ENCODE measurements at regions not wholly inside any gene's neighbourhood (a gene's known extent, or its start where the extent isn't known, plus 50 kb on each side); places are given as distances from the start of the nearest gene placed in this dataset.

DNA sequence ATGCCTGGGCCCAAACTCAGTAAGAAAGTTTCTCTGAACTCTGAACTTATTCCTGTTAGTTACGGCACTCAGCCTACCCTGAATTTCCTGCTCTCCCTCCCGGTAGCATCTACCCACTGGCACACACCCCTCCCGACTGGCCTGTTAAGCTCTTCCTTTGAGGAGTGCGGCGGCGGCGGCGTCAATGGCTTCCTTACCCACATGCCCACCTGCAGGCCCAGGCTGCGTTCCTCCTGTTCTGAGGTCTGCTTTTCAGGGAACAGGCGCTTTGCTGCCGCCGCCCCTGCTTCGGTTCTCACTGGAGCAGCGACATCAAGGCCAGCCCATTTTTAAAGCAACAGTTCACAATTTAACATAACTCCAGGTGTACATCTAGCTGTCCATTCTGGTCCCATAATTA lies 432.4 kb downstream of the DCDC2C start:
- H3K36me3 Mint-ChIP-seq (ENCODE audit: unreplicated experiment) = no peaks in the 10 kb centered on the region
- no peak overlapping the region for H3K27ac Mint-ChIP-seq (ENCODE audit: unreplicated experiment)
- TF ChIP-seq, protein P1, sequence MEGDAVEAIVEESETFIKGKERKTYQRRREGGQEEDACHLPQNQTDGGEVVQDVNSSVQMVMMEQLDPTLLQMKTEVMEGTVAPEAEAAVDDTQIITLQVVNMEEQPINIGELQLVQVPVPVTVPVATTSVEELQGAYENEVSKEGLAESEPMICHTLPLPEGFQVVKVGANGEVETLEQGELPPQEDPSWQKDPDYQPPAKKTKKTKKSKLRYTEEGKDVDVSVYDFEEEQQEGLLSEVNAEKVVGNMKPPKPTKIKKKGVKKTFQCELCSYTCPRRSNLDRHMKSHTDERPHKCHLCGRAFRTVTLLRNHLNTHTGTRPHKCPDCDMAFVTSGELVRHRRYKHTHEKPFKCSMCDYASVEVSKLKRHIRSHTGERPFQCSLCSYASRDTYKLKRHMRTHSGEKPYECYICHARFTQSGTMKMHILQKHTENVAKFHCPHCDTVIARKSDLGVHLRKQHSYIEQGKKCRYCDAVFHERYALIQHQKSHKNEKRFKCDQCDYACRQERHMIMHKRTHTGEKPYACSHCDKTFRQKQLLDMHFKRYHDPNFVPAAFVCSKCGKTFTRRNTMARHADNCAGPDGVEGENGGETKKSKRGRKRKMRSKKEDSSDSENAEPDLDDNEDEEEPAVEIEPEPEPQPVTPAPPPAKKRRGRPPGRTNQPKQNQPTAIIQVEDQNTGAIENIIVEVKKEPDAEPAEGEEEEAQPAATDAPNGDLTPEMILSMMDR (IDR thresholded peaks at IDR 0.05) = no peak
- no peak overlapping the region for H3K4me3 Mint-ChIP-seq (ENCODE audit: unreplicated experiment)
- no peaks in the 10 kb centered on the region for H3K27me3 Mint-ChIP-seq (ENCODE audit: unreplicated experiment)
- DNase-seq (ENCODE audit: extremely low spot score, unreplicated experiment) = no peak
- H3K9me3 Mint-ChIP-seq (ENCODE audit: unreplicated experiment) = peaks cover 20% of the 10 kb centered on the region
- peaks cover 44% of the 10 kb centered on the region for H3K4me1 Mint-ChIP-seq (ENCODE audit: unreplicated experiment)

DNA sequence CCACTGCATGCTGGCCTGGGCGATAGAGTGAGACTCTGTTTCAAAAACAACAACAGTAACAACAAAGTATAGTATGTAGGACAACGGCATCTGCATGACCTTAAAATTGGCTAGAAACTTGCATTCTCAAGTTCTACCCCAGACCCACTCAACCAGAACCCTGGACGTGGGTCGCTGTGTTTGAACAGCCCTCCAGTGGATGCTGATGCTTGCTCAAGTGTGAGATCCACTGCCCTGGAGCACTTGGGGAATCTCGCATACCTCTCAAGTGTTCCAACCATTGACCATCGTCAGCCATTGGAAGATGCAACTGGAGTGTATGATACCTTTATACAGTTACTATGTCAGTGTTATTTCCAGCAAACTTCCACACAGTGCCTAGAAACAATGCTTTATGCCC lies 435.9 kb downstream of the DCDC2C start:
- Mint-ChIP-seq H3K36me3 (ENCODE audit: unreplicated experiment) (no peaks in the 10 kb centered on the region), H3K4me1 (ENCODE audit: unreplicated experiment) (peaks cover 45% of the 10 kb centered on the region), H3K27me3 (ENCODE audit: unreplicated experiment) (no peaks in the 10 kb centered on the region), H3K9me3 (ENCODE audit: unreplicated experiment) (peaks cover 11% of the 10 kb centered on the region), H3K27ac (ENCODE audit: unreplicated experiment) (no peak overlapping the region), H3K4me3 (ENCODE audit: unreplicated experiment) (no peak overlapping the region)
- no peak for DNase-seq (ENCODE audit: extremely low spot score, unreplicated experiment)
- TF ChIP-seq, protein P1 (IDR thresholded peaks at IDR 0.05) = no peak

DNA sequence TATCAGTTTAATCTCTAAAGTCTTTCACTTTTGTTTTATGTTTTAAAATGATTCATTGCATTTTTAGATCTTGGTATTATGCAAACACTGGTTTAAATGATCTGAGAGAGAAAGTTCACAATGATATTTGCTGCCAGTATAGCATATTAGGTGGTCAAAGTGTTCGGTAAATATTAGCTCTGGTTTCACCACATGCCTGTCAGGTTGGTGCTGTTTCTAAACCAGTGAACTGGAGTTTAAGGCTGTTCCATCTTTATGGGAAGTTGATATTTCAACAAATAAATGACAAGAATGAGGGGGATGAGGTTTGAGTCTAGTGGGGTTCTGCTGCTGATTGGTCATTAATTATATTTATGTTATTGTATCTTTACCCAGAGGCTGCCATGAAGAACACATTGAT lies 436.4 kb downstream of the DCDC2C start:
- no peak overlapping the region for H3K27ac Mint-ChIP-seq (ENCODE audit: unreplicated experiment)

DNA sequence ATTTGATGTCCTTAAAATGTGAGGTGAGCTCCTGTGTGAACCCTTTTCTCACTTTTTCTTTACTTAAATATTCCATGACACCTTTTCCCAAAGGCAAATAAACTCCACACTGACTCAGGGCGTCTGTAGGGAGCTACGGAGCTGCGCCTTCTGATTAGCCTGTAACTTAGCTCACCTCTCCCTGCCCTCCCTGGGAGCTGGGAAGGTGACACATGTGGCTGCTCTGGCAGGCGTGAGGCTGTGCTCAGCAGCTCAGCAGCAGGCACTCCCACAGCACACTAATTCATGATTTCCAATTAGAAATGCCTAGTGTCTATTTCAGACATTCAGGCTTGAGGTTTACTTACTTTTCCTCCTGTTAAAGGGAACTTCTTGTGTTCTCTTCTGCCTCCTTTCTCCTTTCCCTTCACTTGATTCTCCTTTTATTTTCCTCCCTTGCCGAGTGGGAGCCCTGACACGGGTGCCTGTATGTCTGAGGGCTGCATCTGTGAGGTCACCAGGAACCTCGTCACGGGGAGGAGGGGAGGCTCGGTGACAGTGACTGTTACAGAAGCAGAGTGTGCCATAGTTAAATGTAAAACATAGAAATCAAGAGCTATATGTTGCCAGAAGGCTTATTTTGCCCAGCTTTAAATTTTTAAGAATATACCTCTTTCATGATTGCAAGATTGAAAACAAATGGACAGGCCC lies 437.1 kb downstream of the DCDC2C start:
- H3K9me3 Mint-ChIP-seq (ENCODE audit: unreplicated experiment) = peaks cover 15% of the 10 kb centered on the region
- H3K27me3 Mint-ChIP-seq (ENCODE audit: unreplicated experiment) = no peaks in the 10 kb centered on the region
- H3K36me3 Mint-ChIP-seq (ENCODE audit: unreplicated experiment) = no peaks in the 10 kb centered on the region
- peaks cover 35% of the 10 kb centered on the region for H3K4me1 Mint-ChIP-seq (ENCODE audit: unreplicated experiment)
- peak overlapping the region; percentile 11 for H3K4me3 Mint-ChIP-seq (ENCODE audit: unreplicated experiment)
- H3K27ac Mint-ChIP-seq (ENCODE audit: unreplicated experiment) = peak overlapping the region; percentile 79
- DNase-seq (ENCODE audit: extremely low spot score, unreplicated experiment) = no peak
- TF ChIP-seq, protein P1 (IDR thresholded peaks at IDR 0.05) = no peak

More for the DNA sequence above, 436.4 kb downstream of the DCDC2C start:
- Mint-ChIP-seq H3K27me3 (ENCODE audit: unreplicated experiment) (no peaks in the 10 kb centered on the region), H3K36me3 (ENCODE audit: unreplicated experiment) (no peaks in the 10 kb centered on the region), H3K9me3 (ENCODE audit: unreplicated experiment) (peaks cover 15% of the 10 kb centered on the region), H3K4me1 (ENCODE audit: unreplicated experiment) (peaks cover 40% of the 10 kb centered on the region), H3K4me3 (ENCODE audit: unreplicated experiment) (no peak overlapping the region)
- TF ChIP-seq, protein P1 (IDR thresholded peaks at IDR 0.05) = no peak
- no peak for DNase-seq (ENCODE audit: extremely low spot score, unreplicated experiment)

DNA sequence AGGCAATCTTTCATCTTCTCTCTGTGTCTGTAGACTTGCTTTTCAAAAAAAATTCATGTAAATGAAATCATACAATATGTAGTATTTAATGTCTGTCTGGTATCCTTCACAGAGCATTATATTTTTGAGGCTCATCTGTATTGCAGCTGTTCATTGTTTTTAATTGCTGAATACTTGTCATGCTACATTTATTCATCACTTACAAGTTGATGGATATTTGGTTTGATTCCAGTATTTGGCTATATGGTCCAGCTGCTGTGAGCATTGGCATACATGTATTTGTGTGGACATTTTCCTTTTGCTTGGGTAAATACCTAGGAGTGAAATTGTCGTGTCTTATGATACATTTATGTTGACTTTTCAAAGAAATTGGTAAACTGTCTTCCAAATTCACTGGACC lies 441.4 kb downstream of the DCDC2C start:
- Mint-ChIP-seq H3K36me3 (ENCODE audit: unreplicated experiment) (peaks cover 2% of the 10 kb centered on the region), H3K27me3 (ENCODE audit: unreplicated experiment) (no peaks in the 10 kb centered on the region), H3K4me1 (ENCODE audit: unreplicated experiment) (peaks cover 19% of the 10 kb centered on the region), H3K4me3 (ENCODE audit: unreplicated experiment) (no peak overlapping the region), H3K9me3 (ENCODE audit: unreplicated experiment) (peaks cover 21% of the 10 kb centered on the region), H3K27ac (ENCODE audit: unreplicated experiment) (peak overlapping the region; percentile 3)
- DNase-seq (ENCODE audit: extremely low spot score, unreplicated experiment) = no peak
- TF ChIP-seq, protein P1 (IDR thresholded peaks at IDR 0.05) = no peak

All from osteocyte (in vitro differentiated cells).